22Rv1 (cell line): ENCODE measurements at regions not wholly inside any gene's neighbourhood (a gene's known extent, or its start where the extent isn't known, plus 50 kb on each side); places are given as distances from the start of the nearest gene placed in this dataset.
A peak's percentile ranks its signal among the peaks of the same experiment; 100 is the strongest.

Source experiments
- H3K27ac ChIP-seq: fragments of 450-650 bp; 2 replicates; pipeline ENCODE4 v1.5.1; 2017
- CTCF ChIP-seq: fragments of 450-650 bp; IDR thresholded peaks from 2 replicates; pipeline ENCODE4 v1.5.1; 2017; ENCODE audit warnings: mild to moderate bottlenecking
- ZFX ChIP-seq: fragments of 450-650 bp; IDR thresholded peaks from 2 replicates; pipeline ENCODE4 v1.6.1; 2017; ENCODE audit warnings: antibody characterized with exemption, borderline replicate concordance

DNA sequence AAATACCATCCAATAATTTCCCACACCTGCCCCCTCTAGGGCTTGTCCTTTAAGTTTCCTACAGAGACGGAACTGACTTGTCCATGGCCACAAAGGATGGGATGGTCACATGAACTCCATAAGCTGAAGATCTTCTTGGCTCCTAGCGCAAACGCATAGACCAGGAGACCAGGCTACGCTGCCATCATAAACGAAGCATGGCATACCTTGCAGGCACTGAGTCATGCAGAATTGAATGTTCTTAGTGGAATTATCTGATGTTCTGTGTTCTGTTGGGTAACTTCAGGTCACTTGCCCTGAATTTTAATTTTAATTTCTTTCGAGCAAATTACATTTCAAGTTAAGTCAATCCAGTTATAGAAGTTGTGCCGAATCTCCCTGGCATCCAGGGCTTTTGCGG is 96.4 kb upstream of the STARD13 start:
- TF ChIP-seq CTCF (no peak), ZFX (no peak)

DNA sequence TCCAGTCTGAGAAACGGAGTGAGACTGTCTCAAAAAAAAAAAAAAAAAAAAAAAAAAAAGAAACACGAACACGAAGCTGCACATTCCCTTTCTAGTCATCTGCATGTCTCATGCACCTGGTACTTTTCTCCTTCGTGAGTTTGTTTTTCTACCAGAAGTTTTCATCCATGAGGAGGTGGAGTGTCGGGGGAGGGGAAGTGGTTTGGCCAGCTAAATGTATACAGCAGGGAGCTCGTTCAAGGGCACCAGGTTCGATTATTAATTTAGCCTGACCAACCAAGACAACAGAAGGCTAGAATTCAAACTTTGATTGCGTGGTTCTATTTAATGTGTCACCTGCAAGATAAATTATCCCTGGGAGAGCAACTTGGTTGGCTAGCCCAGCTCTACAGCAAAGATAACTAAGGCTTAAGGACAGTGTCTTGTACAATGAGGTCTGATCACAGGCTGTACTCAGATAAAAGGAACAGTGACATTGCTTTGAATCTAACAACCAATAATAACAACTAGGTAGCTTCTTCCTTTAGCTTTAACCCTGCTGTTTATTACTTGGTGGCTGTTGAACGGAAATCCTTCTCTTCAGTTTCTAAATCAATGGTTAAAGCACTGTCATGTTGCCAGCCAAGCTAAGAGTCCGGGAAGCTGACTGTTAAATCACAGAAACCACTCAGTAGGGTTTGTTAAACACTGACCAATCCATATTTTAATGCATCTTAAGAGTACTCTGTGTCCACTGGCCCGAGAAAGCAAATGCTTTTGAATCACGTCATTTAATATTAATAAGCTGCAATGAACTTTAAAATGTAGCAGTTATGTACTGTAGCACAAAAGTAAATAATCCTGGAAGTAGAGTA is 98.4 kb upstream of the STARD13 start:
- H3K27ac ChIP-seq, result no peak overlapping the region
- no peak for TF ChIP-seq CTCF
- TF ChIP-seq ZFX, result no peak

More for the DNA sequence above, 96.4 kb upstream of the STARD13 start:
- H3K27ac ChIP-seq, result no peak overlapping the region

- no peak for TF ChIP-seq ZFX
- TF ChIP-seq CTCF, result peak; percentile 16; the same call in 1 of the 2 replicates
Measured at GRCh38 chr13:33388286-33388998, 102.9 kb upstream of the STARD13 start.

GRCh38 chr13:33392794-33393405 is 107.3 kb upstream of the STARD13 start:
- TF ChIP-seq ZFX (no peak), CTCF (no peak)
- H3K27ac ChIP-seq, result peak overlapping the region; percentile 53

More at GRCh38 chr13:33388286-33388998, 102.9 kb upstream of the STARD13 start:
- no peak overlapping the region for H3K27ac ChIP-seq

GRCh38 chr13:33394294-33394932 is 108.9 kb upstream of the STARD13 start:
- no peak overlapping the region for H3K27ac ChIP-seq
- TF ChIP-seq CTCF (no peak), ZFX (no peak)

DNA sequence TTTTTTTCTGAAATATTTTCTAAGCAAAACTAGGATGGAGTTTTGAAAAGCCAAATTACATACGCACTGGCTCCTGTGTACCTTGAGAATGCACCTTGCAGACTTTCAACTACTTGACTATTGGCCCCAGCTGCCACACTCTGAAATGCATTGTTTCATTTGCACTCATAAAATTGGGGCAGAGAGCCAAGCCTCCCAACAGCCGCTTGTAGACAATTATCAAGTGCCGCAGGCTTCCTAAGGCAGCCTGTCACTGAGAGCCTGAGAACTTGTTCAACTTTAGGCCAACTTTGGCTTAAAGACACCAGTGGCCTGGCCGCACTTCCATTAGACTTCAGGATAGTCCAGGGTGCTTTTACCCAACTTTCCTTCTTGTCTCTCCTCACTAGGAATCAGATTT is 115.7 kb upstream of the STARD13 start:
- TF ChIP-seq CTCF (no peak), ZFX (no peak)

More for the DNA sequence above, 115.7 kb upstream of the STARD13 start:
- no peak overlapping the region for H3K27ac ChIP-seq
